ENCODE measurements at regions not wholly inside any gene's neighbourhood (a gene's known extent, or its start where the extent isn't known, plus 50 kb on each side); places are given as distances from the start of the nearest gene placed in this dataset.

GRCh38 chr2:147495734-147496133, 349.1 kb upstream of the ACVR2A start:
- DNase-seq, result no peak

- no peak for DNase-seq
Observed at GRCh38 chr2:147492471-147492870, 352.4 kb upstream of the ACVR2A start.

GRCh38 chr2:147491506-147491905, 353.3 kb upstream of the ACVR2A start:
- DNase-seq, result no peak

GRCh38 chr2:147490401-147491261, 354.2 kb upstream of the ACVR2A start:
- DNase-seq, result peak; percentile 69

- DNase-seq, result no peak
Observed at GRCh38 chr2:147488472-147488871, 356.4 kb upstream of the ACVR2A start.

- no peak for DNase-seq
Observed at GRCh38 chr2:147487978-147488289, 356.9 kb upstream of the ACVR2A start.

GRCh38 chr2:147487286-147487977, 357.4 kb upstream of the ACVR2A start:
- peak; percentile 81 for DNase-seq

GRCh38 chr2:147485210-147485851, 359.5 kb upstream of the ACVR2A start:
- no peak for DNase-seq

- DNase-seq, result no peak
Observed at GRCh38 chr2:147483911-147484310, 360.9 kb upstream of the ACVR2A start.

- no peak for DNase-seq
Observed at GRCh38 chr2:147482916-147483669, 361.7 kb upstream of the ACVR2A start.

GRCh38 chr2:147482111-147482895, 362.5 kb upstream of the ACVR2A start:
- peak; percentile 61 for DNase-seq

- no peak for DNase-seq
Observed at GRCh38 chr2:147479358-147479757, 365.5 kb upstream of the ACVR2A start.

- no peak for DNase-seq
Observed at GRCh38 chr2:147473075-147473474, 371.8 kb upstream of the ACVR2A start.

- no peak for DNase-seq
Observed at GRCh38 chr2:147471126-147471525, 373.7 kb upstream of the ACVR2A start.

- peak; percentile 81 for DNase-seq
Observed at GRCh38 chr2:147469471-147469870, 375.4 kb upstream of the ACVR2A start.

GRCh38 chr2:147468963-147469362, 375.9 kb upstream of the ACVR2A start:
- no peak for DNase-seq

GRCh38 chr2:147468349-147468748, 376.5 kb upstream of the ACVR2A start:
- no peak for DNase-seq

- no peak for DNase-seq
Observed at GRCh38 chr2:147467441-147467840, 377.4 kb upstream of the ACVR2A start.

GRCh38 chr2:147464737-147465357, 380.0 kb upstream of the ACVR2A start:
- no peak for DNase-seq

- DNase-seq, result no peak
Observed at GRCh38 chr2:147463881-147464520, 380.8 kb upstream of the ACVR2A start.

GRCh38 chr2:147460155-147460554, 384.7 kb upstream of the ACVR2A start:
- DNase-seq, result no peak
